ENCODE measurements at regions not wholly inside any gene's neighbourhood (a gene's known extent, or its start where the extent isn't known, plus 50 kb on each side); places are given as distances from the start of the nearest gene placed in this dataset.
"Not testable (repeated sequence)": the region's sequence is repeated elsewhere in the genome, so short reads cannot be mapped to it uniquely, and the experiment has no call there.

- H3K27ac ChIP-seq (ENCODE audit: low read length) = no peak overlapping the region
- DNase-seq (no peak), ATAC-seq (no peak)
- intact Hi-C loops (cut with DNase I) = no loop called here
- H3K4me3 ChIP-seq (ENCODE audit: low read length) = no peak overlapping the region
- no peaks in the 10 kb centered on the region for H3K27me3 ChIP-seq (ENCODE audit: control insufficient read depth, insufficient read depth)
- H3K9me3 ChIP-seq (ENCODE audit: control insufficient read depth, low read length) = no peaks in the 10 kb centered on the region
- WGBS = 48% methylated on average over 2 of the region's 2 CpGs
- H3K4me1 ChIP-seq (ENCODE audit: control insufficient read depth, insufficient read depth, low read length) = no peaks in the 10 kb centered on the region
Observed at GRCh38 chr4:91838181-91838861, 465.4 kb upstream of the GRID2 start.

DNA sequence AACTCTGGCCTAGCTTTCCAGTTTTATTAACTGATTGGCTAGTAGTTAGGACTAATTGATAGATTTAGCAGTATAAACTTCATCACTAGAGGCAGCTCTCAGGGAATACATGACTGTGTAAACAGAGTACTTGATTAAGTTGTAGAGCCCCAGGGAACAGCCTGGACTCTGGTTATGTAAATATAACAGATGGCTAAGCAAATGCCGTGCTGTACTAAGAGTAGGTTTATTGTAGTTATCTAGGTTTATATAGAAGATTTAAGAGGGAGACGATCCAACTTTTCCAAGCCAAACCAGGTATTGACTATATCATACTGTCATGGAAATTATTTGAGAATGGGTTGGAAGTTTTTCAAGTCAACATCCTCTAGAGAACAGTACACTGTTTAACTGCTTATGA lies 463.4 kb upstream of the GRID2 start:
- no peak for ATAC-seq

GRCh38 chr4:91846233-91846632 lies 457.5 kb upstream of the GRID2 start:
- H3K4me1 ChIP-seq (ENCODE audit: control insufficient read depth, insufficient read depth, low read length) = no peaks in the 10 kb centered on the region
- 57% methylated on average over 1 of the region's 1 CpG for WGBS
- no peak overlapping the region for H3K27ac ChIP-seq (ENCODE audit: low read length)
- no peaks in the 10 kb centered on the region for H3K27me3 ChIP-seq (ENCODE audit: control insufficient read depth, insufficient read depth)
- no peak for DNase-seq
- ATAC-seq = no peak
- intact Hi-C loops (cut with DNase I) = no loop called here
- H3K9me3 ChIP-seq (ENCODE audit: control insufficient read depth, low read length) = no peaks in the 10 kb centered on the region
- no peak overlapping the region for H3K4me3 ChIP-seq (ENCODE audit: low read length)

More for the DNA sequence above, 463.4 kb upstream of the GRID2 start:
- Histone ChIP-seq H3K4me1 (ENCODE audit: control insufficient read depth, insufficient read depth, low read length) (no peaks in the 10 kb centered on the region), H3K4me3 (ENCODE audit: low read length) (no peak overlapping the region), H3K27ac (ENCODE audit: low read length) (no peak overlapping the region), H3K27me3 (ENCODE audit: control insufficient read depth, insufficient read depth) (no peaks in the 10 kb centered on the region), H3K9me3 (ENCODE audit: control insufficient read depth, low read length) (no peaks in the 10 kb centered on the region)
- intact Hi-C loops (cut with DNase I) = no loop called here
- DNase-seq = no peak
- WGBS = 56% methylated on average over 2 of the region's 2 CpGs

DNA sequence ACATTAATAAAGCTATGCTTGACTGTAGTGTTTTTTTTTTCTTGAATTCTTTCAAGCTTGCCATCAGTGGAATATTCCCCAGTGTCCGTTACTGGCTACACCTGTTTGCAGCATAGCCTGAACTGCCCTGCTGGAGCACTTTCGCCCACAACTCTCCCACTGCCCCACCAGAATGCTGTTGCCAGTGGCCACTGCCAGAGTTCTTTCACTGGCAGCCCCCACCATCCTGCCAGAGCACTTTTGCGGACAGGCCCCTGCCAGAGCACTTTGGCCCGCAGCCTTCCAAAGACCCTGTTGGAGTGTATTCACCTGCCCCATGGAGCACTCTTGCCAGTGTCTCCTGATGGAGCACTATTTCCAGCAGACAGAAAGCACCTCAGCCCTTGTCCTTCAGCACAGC lies 452.3 kb upstream of the GRID2 start:
- Histone ChIP-seq H3K4me1 (ENCODE audit: control insufficient read depth, insufficient read depth, low read length) (no peaks in the 10 kb centered on the region), H3K27me3 (ENCODE audit: control insufficient read depth, insufficient read depth) (no peaks in the 10 kb centered on the region), H3K4me3 (ENCODE audit: low read length) (no peak overlapping the region), H3K27ac (ENCODE audit: low read length) (no peak overlapping the region), H3K9me3 (ENCODE audit: control insufficient read depth, low read length) (no peaks in the 10 kb centered on the region)
- WGBS = 94% methylated on average over 4 of the region's 4 CpGs
- ATAC-seq = no peak
- no peak for DNase-seq
- intact Hi-C loops (cut with DNase I) = no loop called here

GRCh38 chr4:91887926-91888325 lies 415.8 kb upstream of the GRID2 start:
- Histone ChIP-seq H3K4me1 (ENCODE audit: control insufficient read depth, insufficient read depth, low read length) (no peaks in the 10 kb centered on the region), H3K4me3 (ENCODE audit: low read length) (no peak overlapping the region), H3K27me3 (ENCODE audit: control insufficient read depth, insufficient read depth) (no peaks in the 10 kb centered on the region), H3K9me3 (ENCODE audit: control insufficient read depth, low read length) (no peaks in the 10 kb centered on the region), H3K27ac (ENCODE audit: low read length) (no peak overlapping the region)
- DNase-seq (no peak), ATAC-seq (no peak)
- WGBS = 40% methylated on average over 1 of the region's 1 CpG
- intact Hi-C loops (cut with DNase I) = no loop called here

GRCh38 chr4:91891217-91891616 lies 412.5 kb upstream of the GRID2 start:
- ATAC-seq; H3K27ac ChIP-seq (ENCODE audit: low read length); H3K9me3 ChIP-seq (ENCODE audit: control insufficient read depth, low read length); H3K4me1 ChIP-seq (ENCODE audit: control insufficient read depth, insufficient read depth, low read length); DNase-seq; H3K27me3 ChIP-seq (ENCODE audit: control insufficient read depth, insufficient read depth); H3K4me3 ChIP-seq (ENCODE audit: low read length); intact Hi-C loops (cut with DNase I): not testable (repeated sequence)
- WGBS = 89% methylated on average over 5 of the region's 5 CpGs

DNA sequence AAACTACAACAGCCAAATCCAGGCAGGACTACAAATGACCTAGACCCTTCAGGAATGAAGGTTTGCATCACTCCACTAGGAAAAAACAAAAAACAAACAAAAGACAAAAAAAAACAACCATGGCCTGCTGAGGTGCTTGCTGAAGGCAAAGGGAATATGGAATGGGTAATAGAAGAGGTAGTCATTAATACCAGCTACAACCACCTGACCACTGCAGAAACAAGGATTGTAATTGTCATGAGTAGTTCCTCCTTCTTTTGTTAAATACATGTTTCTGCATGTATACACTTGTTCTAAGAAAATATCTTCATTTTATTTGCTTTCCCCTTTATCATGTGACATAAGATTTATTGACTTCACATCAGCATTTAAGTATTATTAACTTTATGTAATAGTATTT lies 409.8 kb upstream of the GRID2 start:
- intact Hi-C loops (cut with DNase I) = no loop called here
- Histone ChIP-seq H3K27me3 (ENCODE audit: control insufficient read depth, insufficient read depth) (no peaks in the 10 kb centered on the region), H3K27ac (ENCODE audit: low read length) (no peak overlapping the region), H3K9me3 (ENCODE audit: control insufficient read depth, low read length) (no peaks in the 10 kb centered on the region), H3K4me1 (ENCODE audit: control insufficient read depth, insufficient read depth, low read length) (no peaks in the 10 kb centered on the region), H3K4me3 (ENCODE audit: low read length) (no peak overlapping the region)
- ATAC-seq = no peak
- no peak for DNase-seq

DNA sequence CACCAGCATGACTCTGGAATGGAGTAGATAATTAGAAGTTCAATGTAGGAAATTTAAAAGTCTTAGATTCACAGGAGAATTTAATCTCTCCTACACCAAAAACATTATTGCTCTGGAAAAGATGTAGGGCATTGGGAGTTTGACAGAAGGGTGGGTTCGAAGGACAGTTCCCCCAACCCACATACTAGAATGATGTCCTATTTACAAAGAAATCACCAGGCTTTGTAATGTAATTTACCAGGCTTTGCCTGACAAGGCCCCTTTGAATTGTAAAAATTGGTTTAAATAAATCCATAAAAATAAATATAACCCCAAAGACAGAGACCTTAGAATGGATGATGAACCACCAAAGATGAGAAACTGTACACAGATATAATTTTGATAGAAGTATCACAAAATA lies 399.2 kb upstream of the GRID2 start:
- no peaks in the 10 kb centered on the region for H3K4me1 ChIP-seq (ENCODE audit: control insufficient read depth, insufficient read depth, low read length)
- no peaks in the 10 kb centered on the region for H3K27me3 ChIP-seq (ENCODE audit: control insufficient read depth, insufficient read depth)
- H3K27ac ChIP-seq (ENCODE audit: low read length) = no peak overlapping the region
- intact Hi-C loops (cut with DNase I) = no loop called here
- no peak overlapping the region for H3K4me3 ChIP-seq (ENCODE audit: low read length)
- 35% methylated on average over 1 of the region's 1 CpG for WGBS
- DNase-seq (no peak), ATAC-seq (no peak)
- no peaks in the 10 kb centered on the region for H3K9me3 ChIP-seq (ENCODE audit: control insufficient read depth, low read length)

DNA sequence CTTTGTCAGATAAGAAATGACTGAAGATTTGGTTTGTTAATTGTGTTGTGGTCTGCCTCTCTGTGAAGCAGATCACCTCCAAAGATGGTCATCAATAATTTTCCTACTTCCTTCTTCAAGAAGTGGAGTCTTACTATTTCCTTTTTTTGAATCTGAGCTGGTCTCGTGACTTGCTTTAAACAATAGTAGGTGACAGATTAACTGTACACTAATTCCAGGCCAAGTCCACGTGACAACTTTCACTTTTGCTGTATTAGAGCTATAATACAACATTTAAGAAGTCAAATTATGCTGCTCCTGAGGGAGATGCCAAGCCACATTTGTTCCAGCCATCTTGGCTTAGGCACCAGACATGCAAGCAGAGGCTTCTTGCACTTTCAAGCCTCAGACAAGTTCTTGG lies 393.8 kb upstream of the GRID2 start:
- intact Hi-C loops (cut with DNase I) = no loop called here
- H3K4me1 ChIP-seq (ENCODE audit: control insufficient read depth, insufficient read depth, low read length) = no peaks in the 10 kb centered on the region
- H3K27me3 ChIP-seq (ENCODE audit: control insufficient read depth, insufficient read depth) = no peaks in the 10 kb centered on the region
- 43% methylated on average over 2 of the region's 2 CpGs for WGBS
- H3K27ac ChIP-seq (ENCODE audit: low read length) = no peak overlapping the region
- H3K4me3 ChIP-seq (ENCODE audit: low read length) = no peak overlapping the region
- no peak for DNase-seq
- H3K9me3 ChIP-seq (ENCODE audit: control insufficient read depth, low read length) = no peaks in the 10 kb centered on the region
- ATAC-seq = no peak

DNA sequence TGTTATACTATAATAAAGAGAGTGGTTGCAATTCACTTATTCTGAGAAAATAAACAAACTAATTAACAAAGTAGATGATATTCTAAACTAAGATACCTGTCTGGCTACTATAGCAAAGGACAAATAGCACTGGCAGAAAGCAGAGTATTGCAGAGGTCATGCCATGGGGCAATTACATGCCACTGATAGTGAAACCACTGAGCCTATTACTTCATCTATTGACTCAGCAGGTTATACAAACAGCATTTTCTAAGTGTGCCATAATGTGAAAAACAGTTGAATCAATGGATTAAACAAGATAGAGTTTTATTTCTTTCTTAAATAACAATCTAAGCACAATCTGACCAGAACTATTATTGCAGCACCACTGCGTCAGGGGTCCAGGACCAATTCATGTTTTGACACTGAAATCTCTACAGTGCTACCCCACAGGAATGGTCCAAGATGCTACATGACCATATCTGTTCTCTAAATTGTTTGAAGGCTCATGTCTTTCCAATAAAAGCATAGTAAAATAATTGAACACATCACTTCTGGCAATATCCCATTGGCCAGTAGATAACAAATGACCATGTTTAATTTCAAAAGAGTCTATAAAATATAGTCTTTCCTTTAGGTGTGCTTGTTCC lies 389.5 kb upstream of the GRID2 start:
- no peak overlapping the region for H3K27ac ChIP-seq (ENCODE audit: low read length)
- no peak overlapping the region for H3K4me3 ChIP-seq (ENCODE audit: low read length)
- WGBS = 91% methylated on average over 1 of the region's 1 CpG
- no peaks in the 10 kb centered on the region for H3K27me3 ChIP-seq (ENCODE audit: control insufficient read depth, insufficient read depth)
- no peaks in the 10 kb centered on the region for H3K9me3 ChIP-seq (ENCODE audit: control insufficient read depth, low read length)
- no peak for DNase-seq
- no peaks in the 10 kb centered on the region for H3K4me1 ChIP-seq (ENCODE audit: control insufficient read depth, insufficient read depth, low read length)
- no peak for ATAC-seq
- intact Hi-C loops (cut with DNase I) = no loop called here

GRCh38 chr4:91916219-91916618 lies 387.5 kb upstream of the GRID2 start:
- intact Hi-C loops (cut with DNase I) = no loop called here
- Histone ChIP-seq H3K9me3 (ENCODE audit: control insufficient read depth, low read length) (no peaks in the 10 kb centered on the region), H3K27me3 (ENCODE audit: control insufficient read depth, insufficient read depth) (no peaks in the 10 kb centered on the region), H3K4me1 (ENCODE audit: control insufficient read depth, insufficient read depth, low read length) (no peaks in the 10 kb centered on the region), H3K4me3 (ENCODE audit: low read length) (no peak overlapping the region), H3K27ac (ENCODE audit: low read length) (no peak overlapping the region)
- ATAC-seq = no peak
- DNase-seq = no peak

DNA sequence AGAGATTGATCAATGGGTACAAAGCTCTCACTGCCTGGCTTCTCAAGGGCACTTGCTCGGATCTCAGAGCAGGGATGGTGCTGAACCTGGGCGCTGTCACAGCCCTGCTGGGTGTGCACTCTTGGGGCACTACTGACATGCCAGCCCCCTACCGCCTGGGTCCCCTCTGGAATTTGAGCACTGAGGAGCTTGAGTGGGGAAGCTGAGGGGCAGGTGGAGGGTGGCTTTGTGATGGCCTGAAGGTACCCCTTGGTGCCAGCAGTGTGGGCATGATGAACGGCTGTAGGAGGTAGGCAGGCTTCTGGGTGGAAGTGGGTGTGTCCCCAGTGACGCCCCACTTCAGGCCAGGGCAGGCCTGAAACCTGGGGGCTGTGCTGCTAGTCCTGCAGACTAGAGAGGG lies 379.1 kb upstream of the GRID2 start:
- DNase-seq (no peak), ATAC-seq (no peak)
- 88% methylated on average over 5 of the region's 5 CpGs for WGBS
- intact Hi-C loops (cut with DNase I) = no loop called here
- Histone ChIP-seq H3K4me1 (ENCODE audit: control insufficient read depth, insufficient read depth, low read length) (no peaks in the 10 kb centered on the region), H3K9me3 (ENCODE audit: control insufficient read depth, low read length) (no peaks in the 10 kb centered on the region), H3K27me3 (ENCODE audit: control insufficient read depth, insufficient read depth) (no peaks in the 10 kb centered on the region), H3K27ac (ENCODE audit: low read length) (no peak overlapping the region), H3K4me3 (ENCODE audit: low read length) (no peak overlapping the region)

Measured in right cardiac atrium (tissue), 5 donors.